Astrocyte (in vitro differentiated cells and primary cell): ENCODE measurements at regions not wholly inside any gene's neighbourhood (a gene's known extent, or its start where the extent isn't known, plus 50 kb on each side); places are given as distances from the start of the nearest gene placed in this dataset.

ENCODE experiments used
- DNase-seq: peaks from one replicate; pipeline ENCODE4 v3.0.0-alpha.2; 2010; ENCODE audit warnings: low read depth
- FAIRE-seq: peaks from 2 replicates; lab custom pipeline; 2011; peaks lifted over from hg19 to GRCh38; lab: Jason Lieb, UNC
- H2AFZ ChIP-seq: 2 replicates; pipeline ENCODE4 v1.6.0; 2012; ENCODE audit warnings: low read depth, low read length, inconsistent platforms
- H3K27ac ChIP-seq: 2 replicates; pipeline ENCODE4 v1.5.1; 2011; ENCODE audit warnings: low read depth, low read length, inconsistent platforms
- H3K27me3 ChIP-seq: 2 replicates; pipeline ENCODE4 v1.6.0; 2011; ENCODE audit warnings: low read length, inconsistent platforms; ENCODE audit not compliant: insufficient read depth
- H3K36me3 ChIP-seq: 2 replicates; pipeline ENCODE4 v1.5.1; 2011; ENCODE audit warnings: low read length, inconsistent platforms; ENCODE audit not compliant: insufficient read depth
- H3K4me1 ChIP-seq: 2 replicates; pipeline ENCODE4 v1.5.1; 2011; ENCODE audit warnings: low read length, inconsistent platforms; ENCODE audit not compliant: insufficient read depth
- H3K4me2 ChIP-seq: 2 replicates; pipeline ENCODE4 v1.6.0; 2012; ENCODE audit warnings: low read length, inconsistent platforms
- H3K4me3 ChIP-seq: 2 replicates; pipeline ENCODE4 v1.5.1; 2011; ENCODE audit warnings: low read depth, mild to moderate bottlenecking, low read length, inconsistent platforms; ENCODE audit not compliant: insufficient read depth
- H3K79me2 ChIP-seq: 2 replicates; pipeline ENCODE4 v1.6.0; 2012; ENCODE audit warnings: mild to moderate bottlenecking, low read length, inconsistent platforms; ENCODE audit not compliant: insufficient read depth
- H3K9ac ChIP-seq: 2 replicates; pipeline ENCODE4 v1.6.0; 2012; ENCODE audit warnings: mild to moderate bottlenecking, low read length, inconsistent platforms
- H3K9me3 ChIP-seq: 2 replicates; pipeline ENCODE4 v1.5.1; 2012; ENCODE audit warnings: low read depth, mild to moderate bottlenecking, low read length, inconsistent platforms; ENCODE audit not compliant: insufficient read depth
- H4K20me1 ChIP-seq: 2 replicates; pipeline ENCODE4 v1.6.0; 2012; ENCODE audit warnings: low read length, inconsistent platforms; ENCODE audit not compliant: insufficient read depth
- H3K27ac Mint-ChIP-seq: one replicate; pipeline ENCODE4 v1.8.0; 2021; ENCODE audit warnings: mild to moderate bottlenecking, mixed read lengths; ENCODE audit not compliant: unreplicated experiment
- H3K27me3 Mint-ChIP-seq: one replicate; pipeline ENCODE4 v1.8.0; 2021; ENCODE audit warnings: low read depth, mixed read lengths; ENCODE audit not compliant: unreplicated experiment
- H3K36me3 Mint-ChIP-seq: one replicate; pipeline ENCODE4 v1.8.0; 2021; ENCODE audit warnings: low read depth, mixed read lengths; ENCODE audit not compliant: unreplicated experiment
- H3K4me1 Mint-ChIP-seq: one replicate; pipeline ENCODE4 v1.8.0; 2021; ENCODE audit warnings: low read depth, mixed read lengths; ENCODE audit not compliant: unreplicated experiment
- H3K4me3 Mint-ChIP-seq: one replicate; pipeline ENCODE4 v1.8.0; 2021; ENCODE audit warnings: mild to moderate bottlenecking, moderate library complexity, mixed read lengths; ENCODE audit not compliant: unreplicated experiment
- H3K9me3 Mint-ChIP-seq: one replicate; pipeline ENCODE4 v1.8.0; 2021; ENCODE audit warnings: mild to moderate bottlenecking, mixed read lengths; ENCODE audit not compliant: unreplicated experiment
- EZH2 ChIP-seq: IDR thresholded peaks from 2 replicates; pipeline ENCODE4 v1.6.1; 2012; ENCODE audit warnings: mild to moderate bottlenecking, low read length, inconsistent platforms; ENCODE audit not compliant: insufficient read depth
- TF ChIP-seq, protein P1 (sequence below): IDR thresholded peaks from 2 replicates; pipeline ENCODE4 v1.5.1; 2011; ENCODE audit warnings: low read depth, mild to moderate bottlenecking, inconsistent platforms, low read length, moderate library complexity; ENCODE audit not compliant: insufficient read depth

DNA sequence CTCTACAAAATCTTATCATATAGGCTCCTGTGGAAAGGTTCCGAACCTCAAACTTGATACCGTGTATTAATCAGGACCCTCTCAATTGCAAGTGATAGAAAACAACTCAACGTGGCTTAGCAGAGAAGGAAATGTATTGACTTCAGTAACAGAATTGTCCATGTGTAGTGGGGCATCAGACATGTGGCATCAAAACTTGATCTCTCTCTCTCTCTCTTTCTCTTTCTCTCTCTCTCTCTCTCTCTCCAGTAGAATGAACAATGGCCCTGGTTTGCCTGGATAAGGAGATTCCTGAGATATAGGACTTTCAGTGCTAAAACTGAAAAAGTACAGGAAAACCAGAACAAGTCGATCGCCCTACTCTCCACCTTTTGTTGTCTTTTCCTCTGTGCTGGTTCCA lies 168.2 kb downstream of the DRD1 start:
- H3K9me3 Mint-ChIP-seq: peaks cover 2% of the 10 kb centered on the region
- H3K4me1 Mint-ChIP-seq: peaks cover 4% of the 10 kb centered on the region
- no peak overlapping the region for H2AFZ ChIP-seq
- H3K27ac ChIP-seq: no peak overlapping the region
- no peak overlapping the region for H3K27ac Mint-ChIP-seq
- peaks cover 8% of the 10 kb centered on the region for H3K27me3 ChIP-seq
- no peak overlapping the region for H3K4me2 ChIP-seq
- H4K20me1 ChIP-seq: no peaks in the 10 kb centered on the region
- H3K9ac ChIP-seq: no peak overlapping the region
- DNase-seq: no peak
- H3K27me3 Mint-ChIP-seq: peaks cover 9% of the 10 kb centered on the region
- no peaks in the 10 kb centered on the region for H3K36me3 ChIP-seq
- H3K79me2 ChIP-seq: no peaks in the 10 kb centered on the region
- no peak overlapping the region for H3K4me3 Mint-ChIP-seq
- TF ChIP-seq, protein P1, sequence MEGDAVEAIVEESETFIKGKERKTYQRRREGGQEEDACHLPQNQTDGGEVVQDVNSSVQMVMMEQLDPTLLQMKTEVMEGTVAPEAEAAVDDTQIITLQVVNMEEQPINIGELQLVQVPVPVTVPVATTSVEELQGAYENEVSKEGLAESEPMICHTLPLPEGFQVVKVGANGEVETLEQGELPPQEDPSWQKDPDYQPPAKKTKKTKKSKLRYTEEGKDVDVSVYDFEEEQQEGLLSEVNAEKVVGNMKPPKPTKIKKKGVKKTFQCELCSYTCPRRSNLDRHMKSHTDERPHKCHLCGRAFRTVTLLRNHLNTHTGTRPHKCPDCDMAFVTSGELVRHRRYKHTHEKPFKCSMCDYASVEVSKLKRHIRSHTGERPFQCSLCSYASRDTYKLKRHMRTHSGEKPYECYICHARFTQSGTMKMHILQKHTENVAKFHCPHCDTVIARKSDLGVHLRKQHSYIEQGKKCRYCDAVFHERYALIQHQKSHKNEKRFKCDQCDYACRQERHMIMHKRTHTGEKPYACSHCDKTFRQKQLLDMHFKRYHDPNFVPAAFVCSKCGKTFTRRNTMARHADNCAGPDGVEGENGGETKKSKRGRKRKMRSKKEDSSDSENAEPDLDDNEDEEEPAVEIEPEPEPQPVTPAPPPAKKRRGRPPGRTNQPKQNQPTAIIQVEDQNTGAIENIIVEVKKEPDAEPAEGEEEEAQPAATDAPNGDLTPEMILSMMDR: no peak
- no peak for TF ChIP-seq EZH2
- H3K9me3 ChIP-seq: no peaks in the 10 kb centered on the region
- no peaks in the 10 kb centered on the region for H3K4me1 ChIP-seq
- H3K4me3 ChIP-seq: no peak overlapping the region
- no peaks in the 10 kb centered on the region for H3K36me3 Mint-ChIP-seq
- no peak for FAIRE-seq

DNA sequence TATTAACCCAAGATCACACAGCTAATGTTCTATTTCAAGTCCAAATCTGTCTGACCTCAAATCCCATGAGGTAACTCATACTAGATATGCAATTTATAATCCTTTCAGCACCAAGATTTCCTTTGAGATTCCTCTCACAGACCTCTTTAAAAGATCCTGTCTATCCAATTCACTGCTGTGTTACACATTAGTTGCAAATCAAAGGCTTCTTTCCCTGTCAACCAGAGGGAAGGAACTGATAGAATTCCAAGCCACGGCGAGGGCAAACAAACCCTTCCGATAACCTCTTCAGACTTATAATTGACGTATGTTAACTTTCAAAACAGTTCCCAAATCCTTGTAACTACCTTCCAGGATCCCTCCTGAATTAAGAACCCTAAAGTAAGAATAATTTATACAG lies 168.9 kb downstream of the DRD1 start:
- H3K4me1 Mint-ChIP-seq: peaks cover 4% of the 10 kb centered on the region
- no peaks in the 10 kb centered on the region for H3K36me3 Mint-ChIP-seq
- peaks cover 11% of the 10 kb centered on the region for H3K27me3 Mint-ChIP-seq
- H3K9me3 ChIP-seq: no peaks in the 10 kb centered on the region
- H4K20me1 ChIP-seq: no peaks in the 10 kb centered on the region
- no peak for TF ChIP-seq EZH2
- TF ChIP-seq, protein P1: no peak
- no peak overlapping the region for H3K27ac ChIP-seq
- H3K9me3 Mint-ChIP-seq: peaks cover 2% of the 10 kb centered on the region
- H3K9ac ChIP-seq: no peak overlapping the region
- FAIRE-seq: no peak
- no peaks in the 10 kb centered on the region for H3K36me3 ChIP-seq
- H3K4me3 ChIP-seq: no peak overlapping the region
- H3K4me3 Mint-ChIP-seq: no peak overlapping the region
- H3K4me2 ChIP-seq: no peak overlapping the region
- H3K79me2 ChIP-seq: no peaks in the 10 kb centered on the region
- no peak overlapping the region for H2AFZ ChIP-seq
- DNase-seq: no peak
- no peak overlapping the region for H3K27ac Mint-ChIP-seq
- peaks cover 8% of the 10 kb centered on the region for H3K27me3 ChIP-seq
- H3K4me1 ChIP-seq: no peaks in the 10 kb centered on the region

DNA sequence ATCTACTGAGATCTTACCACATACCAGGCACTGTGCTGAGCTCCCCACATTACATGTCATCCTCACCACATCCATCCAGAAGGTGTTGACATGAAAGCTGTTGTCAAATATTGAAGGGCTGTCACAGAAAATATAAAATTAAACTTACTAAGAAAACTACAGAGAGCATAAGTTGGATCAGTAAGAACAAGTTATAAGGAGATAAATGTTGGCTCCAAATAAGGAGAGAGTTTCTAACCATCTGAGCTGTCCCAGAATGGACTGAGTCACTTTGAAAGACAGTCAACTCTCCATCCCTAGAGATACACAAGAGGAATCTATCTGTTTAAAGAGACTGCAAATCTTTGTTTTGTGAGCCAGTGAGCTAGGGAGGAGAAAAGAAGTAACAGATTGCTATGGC lies 169.8 kb downstream of the DRD1 start:
- Mint-ChIP-seq H3K27ac (no peak overlapping the region), H3K4me3 (no peak overlapping the region), H3K27me3 (peaks cover 16% of the 10 kb centered on the region), H3K4me1 (peaks cover 4% of the 10 kb centered on the region), H3K9me3 (peaks cover 4% of the 10 kb centered on the region), H3K36me3 (no peaks in the 10 kb centered on the region)
- FAIRE-seq (no peak), DNase-seq (no peak)
- Histone ChIP-seq H3K27ac (no peak overlapping the region), H3K4me3 (no peak overlapping the region), H2AFZ (no peak overlapping the region), H3K9me3 (no peaks in the 10 kb centered on the region), H3K79me2 (no peaks in the 10 kb centered on the region), H3K4me1 (no peaks in the 10 kb centered on the region), H3K4me2 (no peak overlapping the region), H3K9ac (no peak overlapping the region), H4K20me1 (no peaks in the 10 kb centered on the region), H3K27me3 (peaks cover 8% of the 10 kb centered on the region), H3K36me3 (no peaks in the 10 kb centered on the region)
- TF ChIP-seq EZH2: no peak
- TF ChIP-seq, protein P1: no peak
